C4-2B (cell line): ENCODE measurements at regions not wholly inside any gene's neighbourhood (a gene's known extent, or its start where the extent isn't known, plus 50 kb on each side); places are given as distances from the start of the nearest gene placed in this dataset.

Source experiments
- H3K27ac ChIP-seq: fragments of 450-650 bp; 2 replicates; pipeline ENCODE4 v1.5.1; 2017
- ZFX ChIP-seq: fragments of 450-650 bp; IDR thresholded peaks from 2 replicates; pipeline ENCODE4 v1.6.1; 2017
- TF ChIP-seq, protein P1 (sequence below): fragments of 450-650 bp; conservative IDR thresholded peaks from 2 replicates; pipeline ENCODE4 v1.5.1; 2017; ENCODE audit warnings: mild to moderate bottlenecking

DNA sequence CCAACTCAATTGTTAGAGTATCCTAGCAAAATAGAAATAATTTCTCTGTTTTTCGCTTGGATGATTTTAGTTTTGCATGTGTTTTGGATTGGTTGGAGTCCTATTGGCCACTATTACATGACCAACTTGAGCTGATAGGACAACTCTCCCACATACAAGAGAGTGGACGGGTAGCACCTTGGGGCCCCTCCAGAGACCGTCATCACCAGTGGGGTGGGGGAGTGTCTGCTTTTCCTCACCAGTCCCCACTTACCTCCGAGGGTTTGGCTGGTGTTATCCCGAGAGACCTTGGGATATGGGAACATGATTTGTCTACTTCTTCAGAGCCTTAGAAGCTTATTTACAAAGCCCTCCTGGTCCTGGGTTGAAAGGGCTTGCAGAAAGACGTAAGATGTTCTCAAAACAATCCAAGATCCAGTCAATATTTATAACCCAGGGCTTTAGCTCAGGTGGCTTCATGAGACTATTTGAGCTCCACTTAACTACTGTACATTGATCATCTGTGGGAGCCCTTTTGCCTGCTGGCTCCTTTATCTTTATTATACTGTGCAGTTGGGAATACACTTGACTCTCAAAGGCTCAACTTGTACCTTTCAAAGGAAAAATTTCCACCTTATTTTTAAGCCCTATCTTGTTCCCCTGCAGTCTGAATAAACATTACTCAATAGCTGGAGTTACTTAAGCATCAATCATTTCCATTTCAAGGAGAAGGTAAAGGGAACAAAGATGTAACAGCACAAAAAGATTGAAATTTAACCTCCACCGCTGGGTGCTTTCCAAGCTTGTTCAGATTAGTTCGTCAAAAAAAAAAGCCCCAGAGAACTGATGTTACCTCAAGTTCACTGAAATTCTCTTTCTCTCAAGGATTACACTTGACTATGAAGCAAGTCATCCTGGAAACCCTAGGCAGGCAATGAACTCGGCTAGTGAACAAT is 119.7 kb downstream of the WDR11 start:
- TF ChIP-seq, protein P1, sequence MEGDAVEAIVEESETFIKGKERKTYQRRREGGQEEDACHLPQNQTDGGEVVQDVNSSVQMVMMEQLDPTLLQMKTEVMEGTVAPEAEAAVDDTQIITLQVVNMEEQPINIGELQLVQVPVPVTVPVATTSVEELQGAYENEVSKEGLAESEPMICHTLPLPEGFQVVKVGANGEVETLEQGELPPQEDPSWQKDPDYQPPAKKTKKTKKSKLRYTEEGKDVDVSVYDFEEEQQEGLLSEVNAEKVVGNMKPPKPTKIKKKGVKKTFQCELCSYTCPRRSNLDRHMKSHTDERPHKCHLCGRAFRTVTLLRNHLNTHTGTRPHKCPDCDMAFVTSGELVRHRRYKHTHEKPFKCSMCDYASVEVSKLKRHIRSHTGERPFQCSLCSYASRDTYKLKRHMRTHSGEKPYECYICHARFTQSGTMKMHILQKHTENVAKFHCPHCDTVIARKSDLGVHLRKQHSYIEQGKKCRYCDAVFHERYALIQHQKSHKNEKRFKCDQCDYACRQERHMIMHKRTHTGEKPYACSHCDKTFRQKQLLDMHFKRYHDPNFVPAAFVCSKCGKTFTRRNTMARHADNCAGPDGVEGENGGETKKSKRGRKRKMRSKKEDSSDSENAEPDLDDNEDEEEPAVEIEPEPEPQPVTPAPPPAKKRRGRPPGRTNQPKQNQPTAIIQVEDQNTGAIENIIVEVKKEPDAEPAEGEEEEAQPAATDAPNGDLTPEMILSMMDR, result no peak
- no peak for TF ChIP-seq ZFX
- H3K27ac ChIP-seq, result no peak overlapping the region

GRCh38 chr10:120971671-120972070 is 120.5 kb downstream of the WDR11 start:
- no peak for TF ChIP-seq ZFX
- TF ChIP-seq, protein P1, result no peak
- no peak overlapping the region for H3K27ac ChIP-seq

GRCh38 chr10:120972259-120972658 is 121.1 kb downstream of the WDR11 start:
- TF ChIP-seq, protein P1, result no peak
- no peak for TF ChIP-seq ZFX
- H3K27ac ChIP-seq, result no peak overlapping the region

DNA sequence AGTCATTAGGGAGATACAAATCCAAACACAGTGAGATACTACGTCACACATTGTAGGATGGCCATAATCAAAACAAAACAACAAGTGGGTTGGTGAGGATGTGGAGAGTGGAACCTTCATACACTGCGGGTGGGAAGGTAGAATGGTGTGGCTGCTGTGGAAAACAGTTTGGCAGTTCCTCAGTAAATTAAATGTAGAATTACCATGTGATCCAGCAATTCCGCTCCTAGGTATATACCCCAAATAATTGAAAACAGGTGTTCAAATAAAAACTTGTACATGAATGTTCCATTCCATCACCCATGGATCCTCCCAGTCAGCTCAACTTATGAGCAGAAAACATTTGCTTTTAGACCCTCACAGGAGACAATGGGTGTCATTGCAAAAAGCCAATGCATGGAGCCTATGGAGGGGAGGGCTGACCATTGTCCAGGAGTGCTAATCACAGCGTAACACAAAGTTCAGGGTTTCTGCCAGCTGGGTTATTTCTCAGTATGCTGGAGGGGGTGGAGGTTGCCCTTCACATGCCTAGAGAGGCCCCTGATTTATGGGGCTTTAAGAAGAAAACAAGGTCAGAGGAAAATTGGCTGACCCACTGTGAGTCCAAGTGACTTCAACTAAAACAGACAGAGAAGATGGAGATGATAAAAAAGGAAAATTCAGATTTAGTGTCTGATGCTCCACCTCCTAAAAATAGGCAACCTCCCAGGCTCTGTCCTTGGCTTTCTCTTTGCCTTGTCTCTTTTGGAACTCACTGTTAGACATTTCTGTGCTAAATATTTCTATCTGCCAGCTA is 124.1 kb downstream of the WDR11 start:
- H3K27ac ChIP-seq, result no peak overlapping the region
- TF ChIP-seq ZFX, result no peak
- TF ChIP-seq, protein P1, result no peak

GRCh38 chr10:120975868-120976225 is 124.7 kb downstream of the WDR11 start:
- no peak overlapping the region for H3K27ac ChIP-seq
- TF ChIP-seq, protein P1, result no peak
- TF ChIP-seq ZFX, result no peak

- no peak for TF ChIP-seq ZFX
- TF ChIP-seq, protein P1, result no peak
- no peak overlapping the region for H3K27ac ChIP-seq
These were observed 126.7 kb downstream of the WDR11 start for GRCh38 chr10:120977897-120978296.
